AG09309 (cell line): ENCODE measurements at regions not wholly inside any gene's neighbourhood (a gene's known extent, or its start where the extent isn't known, plus 50 kb on each side); places are given as distances from the start of the nearest gene placed in this dataset.

Experiments used
- DNase-seq: peaks from one replicate; pipeline ENCODE4 v3.0.0-alpha.2; 2010; ENCODE audit warnings: low read depth
- H3K4me3 ChIP-seq: 2 replicates; pipeline ENCODE4 v1.5.1; 2011; ENCODE audit warnings: mild to moderate bottlenecking, low read depth, low read length, moderate library complexity; ENCODE audit not compliant: control insufficient read depth
- CTCF ChIP-seq: IDR thresholded peaks from 2 replicates; pipeline ENCODE4 v1.5.1; 2011; ENCODE audit warnings: mild to moderate bottlenecking, low read depth, low read length, inconsistent platforms; ENCODE audit not compliant: insufficient read depth, control insufficient read depth; ENCODE audit errors: missing control alignments

GRCh38 chr2:150759531-150759930 is 272.1 kb upstream of the RND3 start:
- DNase-seq: no peak
- H3K4me3 ChIP-seq: no peak overlapping the region
- no peak for TF ChIP-seq CTCF

- DNase-seq: no peak
- TF ChIP-seq CTCF: no peak
Measured at GRCh38 chr2:150759106-150759505, 271.6 kb upstream of the RND3 start.

GRCh38 chr2:150752229-150752628 is 264.8 kb upstream of the RND3 start:
- no peak overlapping the region for H3K4me3 ChIP-seq
- no peak for TF ChIP-seq CTCF
- DNase-seq: no peak

More at GRCh38 chr2:150759106-150759505, 271.6 kb upstream of the RND3 start:
- no peak overlapping the region for H3K4me3 ChIP-seq

- no peak for DNase-seq
Measured at GRCh38 chr2:150750720-150751119, 263.3 kb upstream of the RND3 start.

GRCh38 chr2:150742094-150742493 is 254.6 kb upstream of the RND3 start:
- TF ChIP-seq CTCF: no peak
- DNase-seq: no peak
- no peak overlapping the region for H3K4me3 ChIP-seq

More at GRCh38 chr2:150750720-150751119, 263.3 kb upstream of the RND3 start:
- H3K4me3 ChIP-seq: no peak overlapping the region
- no peak for TF ChIP-seq CTCF

GRCh38 chr2:150735894-150736498 is 248.5 kb upstream of the RND3 start:
- no peak for DNase-seq
- no peak overlapping the region for H3K4me3 ChIP-seq
- TF ChIP-seq CTCF: no peak
